ENCODE measurements at regions not wholly inside any gene's neighbourhood (a gene's known extent, or its start where the extent isn't known, plus 50 kb on each side); places are given as distances from the start of the nearest gene placed in this dataset.
"Not testable (repeated sequence)": the region's sequence is repeated elsewhere in the genome, so short reads cannot be mapped to it uniquely, and the experiment has no call there.

- DNase-seq (ENCODE audit: low read depth in 3 of 3) = not testable (repeated sequence)
Measured at GRCh38 chr7:66574768-66575167, 53.9 kb upstream of the KCTD7 start.

GRCh38 chr7:66575398-66575797, 53.3 kb upstream of the KCTD7 start:
- DNase-seq (ENCODE audit: low read depth in 3 of 3) = no peak

DNA sequence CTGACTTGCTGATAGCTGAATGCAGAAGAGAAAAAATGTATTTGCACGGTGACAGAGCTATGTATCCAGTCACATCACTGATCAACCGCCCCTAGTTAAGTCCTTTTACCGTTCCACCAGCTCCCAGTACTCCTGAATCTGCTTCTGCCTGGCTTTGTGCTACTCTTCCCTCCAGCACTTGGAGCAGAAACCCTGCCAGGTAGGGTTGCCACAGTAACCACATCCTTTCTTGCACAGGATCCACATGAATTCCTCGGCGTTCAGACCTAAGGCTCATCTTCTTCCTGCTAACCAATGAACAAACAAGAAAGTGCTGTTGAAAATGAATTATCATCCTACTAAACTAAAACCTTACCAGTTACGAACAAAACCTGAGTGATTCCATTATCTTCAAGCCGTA, 52.0 kb upstream of the KCTD7 start:
- DNase-seq (ENCODE audit: low read depth in 3 of 3) = no peak

Measured in stimulated activated CD4-positive, alpha-beta T cell treated with anti-CD3 and anti-CD28 coated beads, TNF-alpha, amount 100 ng/mL, for 24 hours (primary cell).